HCT116 (cell line): ENCODE measurements at regions not wholly inside any gene's neighbourhood (a gene's known extent, or its start where the extent isn't known, plus 50 kb on each side); places are given as distances from the start of the nearest gene placed in this dataset.

Experiments used
- ATAC-seq: fragments of 200-7000 bp; cut with Tn5 transposase; 2 replicates; pipeline ENCODE4 v1.9.1; 2020; ENCODE audit warnings: mild to moderate bottlenecking, moderate library complexity
- BruUV-seq: library from RNA; stranded (reverse); fragments of 400-500 nt; replicated peaks from 2 replicates; lab custom pipeline; 2021; lab: Mats Ljungman, UMichigan
- CTCF ChIA-PET: fragments of 300-600 bp; sonication (Branson Sonifier 250); formaldehyde crosslinking; loops from one replicate; lab custom pipeline; 2021; ENCODE audit warnings: antibody characterized with exemption; lab: Charles Lee
- POLR2A ChIA-PET: fragments of 300-600, 350-600 bp; sonication (Branson Sonifier 250); formaldehyde crosslinking; loops from one replicate; lab custom pipeline; 2021; ENCODE audit warnings: antibody characterized with exemption; lab: Charles Lee
- RAD21 ChIA-PET, 2 experiments: fragments of 300-600 bp; sonication (Branson Sonifier 250); formaldehyde crosslinking; loops; one replicate each; lab custom pipeline; 2023; ENCODE audit warnings: low total read pairs in 2 of 2; ENCODE audit not compliant: uncharacterized antibody in 2 of 2, unreplicated experiment in 2 of 2, low non-redundant PET in 1 of 2; lab: Charles Lee
- DNase-seq: peaks from one replicate; pipeline ENCODE4 v3.0.0-alpha.2; 2010; ENCODE audit warnings: low read depth, low spot score
- H2AFZ ChIP-seq: fragments of 200-600 bp; shearing (Covaris generic), sonication (generic); 2 replicates; pipeline ENCODE4 v1.6.1; 2017; ENCODE audit warnings: low read depth, mixed run types, mixed read lengths, antibody characterized with exemption, low read length; ENCODE audit not compliant: poor library complexity, severe bottlenecking
- H3K27ac ChIP-seq: 2 replicates; pipeline ENCODE4 v1.5.1; 2012; ENCODE audit warnings: low read depth, low read length
- H3K27me3 ChIP-seq: fragments of 200-600 bp; sonication (generic); 2 replicates; pipeline ENCODE4 v1.6.1; 2016; ENCODE audit warnings: mixed run types, low read length, mixed read lengths; ENCODE audit not compliant: insufficient read depth
- H3K36me3 ChIP-seq, 2 experiments: fragments of 200-500 bp in 1 of 2; fragments of 200-600 bp in 1 of 2; sonication (Bioruptor generic) in 1 of 2; sonication (generic) in 1 of 2; 2 replicates each; pipeline versions ENCODE4 v1.5.1 to v1.6.1; 2014 to 2016; ENCODE audit warnings: low read length in 2 of 2, inconsistent platforms in 1 of 2, mixed read lengths in 1 of 2, mixed run types in 1 of 2; ENCODE audit not compliant: insufficient read depth in 2 of 2, control insufficient read depth in 1 of 2
- H3K4me1 ChIP-seq, 2 experiments: fragments of 200-600 bp in 1 of 2; sonication (generic) in 1 of 2; 2 replicates each; pipeline versions ENCODE4 v1.5.1 to v1.6.1; 2012 to 2017; ENCODE audit warnings: low read length in 2 of 2, inconsistent platforms in 1 of 2, mild to moderate bottlenecking in 1 of 2, mixed read lengths in 1 of 2, mixed run types in 1 of 2, moderate library complexity in 1 of 2; ENCODE audit not compliant: insufficient read depth in 2 of 2, control insufficient read depth in 1 of 2
- H3K4me2 ChIP-seq: fragments of 200-600 bp; sonication (generic); 2 replicates; pipeline ENCODE4 v1.6.1; 2017; ENCODE audit warnings: mixed run types, low read length, mixed read lengths
- H3K4me3 ChIP-seq, 2 experiments: fragments of 200-600 bp in 1 of 2; sonication (generic) in 1 of 2; replicated peaks in 1 of 2; 2 replicates each; pipeline ENCODE4 v1.5.1; 2011 to 2016; ENCODE audit warnings: low read length in 2 of 2, control low read depth in 1 of 2, low read depth in 1 of 2, mild to moderate bottlenecking in 1 of 2, mixed read lengths in 1 of 2, mixed run types in 1 of 2
- H3K79me2 ChIP-seq: fragments of 200-600 bp; sonication (generic); 2 replicates; pipeline ENCODE4 v1.6.1; 2017; ENCODE audit warnings: mild to moderate bottlenecking, mixed run types, low read length, moderate library complexity, mixed read lengths; ENCODE audit not compliant: insufficient read depth
- H3K9ac ChIP-seq: fragments of 200-600 bp; sonication (generic); 2 replicates; pipeline ENCODE4 v1.6.1; 2016; ENCODE audit warnings: low read length, mixed read lengths
- H3K9me2 ChIP-seq: fragments of 200-600 bp; sonication (generic), shearing (Covaris generic); 2 replicates; pipeline ENCODE4 v1.6.1; 2017; ENCODE audit warnings: mixed run types, mild to moderate bottlenecking, moderate library complexity; ENCODE audit not compliant: insufficient read depth
- H3K9me3 ChIP-seq, 2 experiments: fragments of 200-500 bp in 1 of 2; fragments of 200-600 bp in 1 of 2; sonication (Bioruptor generic) in 1 of 2; sonication (generic) in 1 of 2; 2 replicates each; pipeline ENCODE4 v1.6.1; 2014 to 2017; ENCODE audit warnings: low read length in 2 of 2, mixed read lengths in 2 of 2, inconsistent platforms in 1 of 2, low read depth in 1 of 2, mild to moderate bottlenecking in 1 of 2, mixed run types in 1 of 2, moderate library complexity in 1 of 2; ENCODE audit not compliant: control insufficient read depth in 1 of 2, insufficient read depth in 1 of 2
- H4K20me1 ChIP-seq: fragments of 200-600 bp; sonication (generic), shearing (Covaris generic); 2 replicates; pipeline ENCODE4 v1.6.1; 2017; ENCODE audit warnings: mixed run types, mild to moderate bottlenecking, moderate library complexity; ENCODE audit not compliant: insufficient read depth
- CBX3 ChIP-seq: IDR thresholded peaks from 2 replicates; pipeline ENCODE4 v1.6.1; 2012; ENCODE audit warnings: low read depth
- CEBPB ChIP-seq: IDR thresholded peaks from 2 replicates; pipeline ENCODE4 v1.6.1; 2012; ENCODE audit warnings: low read depth
- EZH2phosphoT487 ChIP-seq: fragments of 200-600 bp; IDR thresholded peaks from 2 replicates; pipeline ENCODE4 v1.6.1; 2018; ENCODE audit warnings: antibody characterized with exemption, borderline replicate concordance
- FOSL1 ChIP-seq: IDR thresholded peaks from 2 replicates; pipeline ENCODE4 v1.6.1; 2012; ENCODE audit warnings: low read depth
- JUND ChIP-seq: IDR thresholded peaks from 2 replicates; pipeline ENCODE4 v1.6.1; 2012
- POLR2AphosphoS5 ChIP-seq: IDR thresholded peaks from 2 replicates; pipeline ENCODE4 v1.6.1; 2011; ENCODE audit warnings: mild to moderate bottlenecking, low read depth, low read length, moderate library complexity
- RAD21 ChIP-seq: IDR thresholded peaks from 2 replicates; pipeline ENCODE4 v1.6.1; 2012; ENCODE audit warnings: low read depth, mild to moderate bottlenecking
- TCF7L2 ChIP-seq: IDR thresholded peaks from 2 replicates; pipeline ENCODE4 v1.7.0; 2011; ENCODE audit warnings: borderline replicate concordance, inconsistent platforms; ENCODE audit not compliant: insufficient read depth, insufficient read length; ENCODE audit errors: extremely low read depth
- ZFX ChIP-seq: fragments of 450-650 bp; IDR thresholded peaks from 2 replicates; pipeline ENCODE4 v1.6.1; 2017
- ZNF274 ChIP-seq: fragments of 200-500 bp; sonication (Bioruptor generic); IDR thresholded peaks from 2 replicates; pipeline ENCODE4 v1.6.1; 2014; ENCODE audit warnings: mild to moderate bottlenecking, low read depth, low read length, inconsistent platforms
- intact Hi-C: fragments of 100-400 bp; cut with micrococcal nuclease; formaldehyde crosslinking; loops from 2 replicates; pipeline ENCODE4 v1.10.0; 2022
- TF ChIP-seq, protein P1 (sequence below), 3 experiments: fragments of 200-600 bp in 1 of 3; sonication (generic) in 1 of 3; IDR thresholded peaks in 2 of 3; conservative IDR thresholded peaks in 1 of 3; 2 replicates each; pipeline ENCODE4 v1.5.1; 2012 to 2017; ENCODE audit warnings: low read depth in 2 of 3, low read length in 2 of 3, antibody characterized with exemption in 1 of 3, borderline replicate concordance in 1 of 3, control low read depth in 1 of 3, mild to moderate bottlenecking in 1 of 3, mixed read lengths in 1 of 3, mixed run types in 1 of 3, moderate library complexity in 1 of 3; ENCODE audit not compliant: insufficient read depth in 1 of 3
- TF ChIP-seq, protein P2 (sequence below): IDR thresholded peaks from 2 replicates; pipeline ENCODE4 v1.6.1; 2012

DNA sequence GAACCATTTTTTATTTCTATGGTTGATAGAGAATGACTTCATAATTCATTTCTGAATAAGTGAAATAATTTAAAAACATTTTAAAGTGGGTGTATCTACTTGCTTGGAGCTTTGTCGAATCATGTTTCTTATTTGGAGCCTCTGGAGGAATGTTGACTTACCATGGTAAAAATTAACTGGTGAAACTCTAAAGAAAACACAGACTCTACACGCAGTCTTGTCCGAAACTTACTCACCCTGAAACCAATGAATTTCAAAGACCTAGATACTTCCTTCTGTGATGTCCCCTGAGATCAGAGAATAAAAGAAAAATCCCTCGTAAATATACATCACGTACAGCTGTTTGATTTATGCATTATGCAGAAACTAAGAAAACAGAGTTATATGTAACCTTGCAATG lies 665.2 kb upstream of the NRXN1 start:
- H3K9me3 ChIP-seq, result no peaks in the 10 kb centered on the region
- DNase-seq, result no peak
- no peak for ATAC-seq
- no peaks in the 10 kb centered on the region for H3K36me3 ChIP-seq
- BruUV-seq, result no TSS peak
- POLR2A ChIA-PET, result no interaction called here
- TF ChIP-seq, protein P1, sequence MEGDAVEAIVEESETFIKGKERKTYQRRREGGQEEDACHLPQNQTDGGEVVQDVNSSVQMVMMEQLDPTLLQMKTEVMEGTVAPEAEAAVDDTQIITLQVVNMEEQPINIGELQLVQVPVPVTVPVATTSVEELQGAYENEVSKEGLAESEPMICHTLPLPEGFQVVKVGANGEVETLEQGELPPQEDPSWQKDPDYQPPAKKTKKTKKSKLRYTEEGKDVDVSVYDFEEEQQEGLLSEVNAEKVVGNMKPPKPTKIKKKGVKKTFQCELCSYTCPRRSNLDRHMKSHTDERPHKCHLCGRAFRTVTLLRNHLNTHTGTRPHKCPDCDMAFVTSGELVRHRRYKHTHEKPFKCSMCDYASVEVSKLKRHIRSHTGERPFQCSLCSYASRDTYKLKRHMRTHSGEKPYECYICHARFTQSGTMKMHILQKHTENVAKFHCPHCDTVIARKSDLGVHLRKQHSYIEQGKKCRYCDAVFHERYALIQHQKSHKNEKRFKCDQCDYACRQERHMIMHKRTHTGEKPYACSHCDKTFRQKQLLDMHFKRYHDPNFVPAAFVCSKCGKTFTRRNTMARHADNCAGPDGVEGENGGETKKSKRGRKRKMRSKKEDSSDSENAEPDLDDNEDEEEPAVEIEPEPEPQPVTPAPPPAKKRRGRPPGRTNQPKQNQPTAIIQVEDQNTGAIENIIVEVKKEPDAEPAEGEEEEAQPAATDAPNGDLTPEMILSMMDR (IDR thresholded peaks at IDR 0.05 in 2 of 3, conservative IDR thresholded peaks at IDR 0.05 in 1 of 3; ENCODE audit: borderline replicate concordance in 1 of 3, insufficient read depth in 1 of 3, low read depth in 2 of 3, low read length in 2 of 3), result no peak
- TF ChIP-seq FOSL1 (no peak), RAD21 (no peak), ZNF274 (no peak), CBX3 (no peak)
- TF ChIP-seq, protein P2, sequence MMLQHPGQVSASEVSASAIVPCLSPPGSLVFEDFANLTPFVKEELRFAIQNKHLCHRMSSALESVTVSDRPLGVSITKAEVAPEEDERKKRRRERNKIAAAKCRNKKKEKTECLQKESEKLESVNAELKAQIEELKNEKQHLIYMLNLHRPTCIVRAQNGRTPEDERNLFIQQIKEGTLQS, result no peak
- CTCF ChIA-PET, result no interaction called here
- RAD21 ChIA-PET, result no interaction called here
- H3K79me2 ChIP-seq, result no peaks in the 10 kb centered on the region
- no peak overlapping the region for H3K27ac ChIP-seq
- H4K20me1 ChIP-seq, result no peaks in the 10 kb centered on the region
- no peaks in the 10 kb centered on the region for H3K9me2 ChIP-seq
- H3K27me3 ChIP-seq, result no peaks in the 10 kb centered on the region
- intact Hi-C loops, result no loop called here
- H3K4me3 ChIP-seq, result no peak overlapping the region
- H3K4me1 ChIP-seq, result no peaks in the 10 kb centered on the region
- H3K9ac ChIP-seq, result no peak overlapping the region
- H3K4me2 ChIP-seq, result no peak overlapping the region
- no peak overlapping the region for H2AFZ ChIP-seq

DNA sequence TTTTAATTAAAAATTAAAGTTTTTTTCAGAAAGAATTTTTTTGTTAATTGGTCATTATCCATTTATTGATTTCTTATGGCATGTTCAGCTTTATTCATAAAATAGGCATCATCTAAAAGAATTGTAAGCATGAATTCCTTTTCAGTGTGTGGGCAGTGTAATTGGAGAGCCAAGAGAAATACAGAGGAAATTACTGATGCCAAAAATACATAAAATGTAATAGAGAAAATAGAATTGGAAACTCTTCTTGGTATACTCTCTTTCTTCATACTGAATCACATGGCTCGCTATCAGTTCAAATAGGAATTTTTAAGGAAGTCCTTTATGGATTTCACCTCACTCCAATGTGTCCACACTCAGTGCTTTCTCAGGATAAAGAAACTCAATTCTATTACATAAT lies 663.6 kb upstream of the NRXN1 start:
- BruUV-seq, result no TSS peak
- Histone ChIP-seq H3K36me3 (no peaks in the 10 kb centered on the region), H3K9me3 (no peaks in the 10 kb centered on the region), H3K4me3 (no peak overlapping the region), H3K4me2 (no peak overlapping the region), H3K27ac (no peak overlapping the region), H3K9me2 (no peaks in the 10 kb centered on the region), H3K27me3 (no peaks in the 10 kb centered on the region), H3K4me1 (no peaks in the 10 kb centered on the region), H4K20me1 (no peaks in the 10 kb centered on the region), H2AFZ (no peak overlapping the region), H3K9ac (no peak overlapping the region), H3K79me2 (no peaks in the 10 kb centered on the region)
- intact Hi-C loops, result no loop called here
- POLR2A ChIA-PET, result no interaction called here
- RAD21 ChIA-PET, result no interaction called here
- TF ChIP-seq, protein P2, result no peak
- TF ChIP-seq EZH2phosphoT487 (no peak), RAD21 (no peak), ZNF274 (no peak), ZFX (no peak), CEBPB (no peak), POLR2AphosphoS5 (no peak), TCF7L2 (no peak), JUND (no peak)
- ATAC-seq (no peak), DNase-seq (no peak)
- CTCF ChIA-PET, result no interaction called here
